Fibroblast of skin of back (primary cell): ENCODE measurements at regions not wholly inside any gene's neighbourhood (a gene's known extent, or its start where the extent isn't known, plus 50 kb on each side); places are given as distances from the start of the nearest gene placed in this dataset.
"Not testable (repeated sequence)": the region's sequence is repeated elsewhere in the genome, so short reads cannot be mapped to it uniquely, and the experiment has no call there.

Source experiments
- DNase-seq: peaks from one replicate; pipeline ENCODE4 v3.0.0-alpha.2; 2013

DNA sequence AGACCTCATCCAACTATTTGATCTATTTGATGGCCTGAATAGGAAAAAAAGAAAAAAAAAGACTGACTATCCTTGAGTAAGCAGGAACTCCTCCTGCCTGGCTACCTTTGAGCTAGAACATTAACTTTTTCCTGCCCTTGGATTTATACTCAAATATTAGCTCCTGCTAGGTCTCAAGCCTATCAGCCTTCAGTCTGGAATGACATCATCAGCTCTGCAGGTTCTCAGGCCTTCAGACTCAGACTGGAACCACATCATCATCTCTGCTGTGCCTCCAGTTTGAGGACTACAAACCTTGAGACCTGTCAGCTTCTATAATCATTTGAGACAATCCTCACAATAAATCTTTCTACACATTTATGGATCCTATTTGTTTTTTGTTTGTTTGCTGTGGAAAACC lies 754.0 kb upstream of the SLIT2 start:
- no peak for DNase-seq

DNA sequence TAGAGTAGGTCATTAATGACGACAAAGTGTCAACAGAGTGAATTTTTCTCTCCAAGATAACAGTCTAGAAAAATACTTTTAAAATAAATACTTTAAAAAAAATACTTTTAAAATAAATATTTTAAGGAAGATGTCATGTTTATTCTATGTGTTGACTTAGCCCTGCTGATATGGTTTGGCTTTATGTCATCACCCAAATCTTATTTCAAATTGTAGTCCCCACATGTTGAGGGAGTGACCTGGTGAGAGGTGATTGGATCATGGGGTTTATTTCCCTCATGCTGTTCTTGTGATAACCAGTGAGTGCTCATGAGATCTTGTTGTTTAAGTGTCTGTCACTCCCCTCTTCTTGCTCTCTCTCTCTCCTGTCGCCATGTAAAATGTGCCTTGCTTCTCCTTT lies 754.9 kb upstream of the SLIT2 start:
- DNase-seq: peak; percentile 58

DNA sequence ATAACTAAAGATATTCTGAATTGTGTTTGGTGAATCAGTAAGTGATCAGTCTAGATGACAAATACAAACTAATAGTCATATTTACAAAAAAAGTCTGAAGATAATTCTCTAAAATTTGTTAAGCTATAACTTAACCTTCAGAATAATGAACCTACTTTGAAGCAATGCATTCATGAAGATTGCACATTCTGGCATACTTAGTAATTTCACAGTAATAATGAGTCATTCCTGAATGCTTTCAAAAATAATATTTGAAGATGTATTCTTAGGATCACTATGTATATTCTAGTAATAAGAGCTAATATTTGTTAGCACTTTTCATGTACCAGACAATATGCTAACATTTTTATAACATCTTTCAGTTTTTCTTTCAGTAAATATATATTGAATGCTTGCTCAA lies 756.7 kb upstream of the SLIT2 start:
- peak; percentile 60 for DNase-seq

GRCh38 chr4:19492606-19493005 lies 759.1 kb upstream of the SLIT2 start:
- DNase-seq: peak; percentile 55

- DNase-seq: no peak
Measured at GRCh38 chr4:19486400-19486799, 765.3 kb upstream of the SLIT2 start.

DNA sequence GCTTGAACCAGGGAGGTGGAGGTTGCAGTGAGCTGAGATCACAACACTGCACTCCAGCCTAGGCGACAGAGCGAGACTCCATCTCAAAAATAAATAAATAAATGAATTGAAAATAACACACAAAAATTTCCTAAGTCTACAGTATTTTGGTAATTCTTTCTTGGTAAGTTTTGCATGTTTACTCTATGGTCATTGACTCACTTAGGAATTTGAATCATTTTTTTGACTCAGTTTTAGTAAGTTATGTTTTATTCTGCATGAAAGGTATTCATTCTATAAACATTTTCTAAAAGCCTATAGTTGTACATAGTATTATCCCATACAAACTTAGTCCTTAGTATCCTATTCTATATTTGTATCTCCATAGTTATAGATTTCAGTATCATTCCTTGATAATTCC lies 772.9 kb upstream of the SLIT2 start:
- peak; percentile 84 for DNase-seq

GRCh38 chr4:19473569-19473968 lies 778.1 kb upstream of the SLIT2 start:
- DNase-seq: no peak

DNA sequence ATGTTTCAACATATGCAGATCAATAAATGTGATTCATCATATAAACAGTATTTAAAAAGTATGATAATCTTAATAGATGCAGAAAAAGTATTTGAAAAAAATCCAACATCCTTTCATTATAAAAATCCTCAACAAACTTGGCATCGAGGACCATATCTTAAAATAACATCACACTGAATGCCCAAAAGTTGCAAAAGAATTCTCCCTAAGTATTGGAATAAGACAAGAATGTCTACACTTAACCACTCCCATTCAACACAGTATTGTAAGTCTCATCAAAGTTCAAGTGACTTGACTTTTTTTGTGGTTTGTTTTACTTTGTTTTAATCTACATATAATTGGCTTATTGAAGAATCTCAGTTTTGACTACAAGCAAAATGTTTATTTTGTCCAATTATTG lies 779.0 kb upstream of the SLIT2 start:
- DNase-seq: no peak

DNA sequence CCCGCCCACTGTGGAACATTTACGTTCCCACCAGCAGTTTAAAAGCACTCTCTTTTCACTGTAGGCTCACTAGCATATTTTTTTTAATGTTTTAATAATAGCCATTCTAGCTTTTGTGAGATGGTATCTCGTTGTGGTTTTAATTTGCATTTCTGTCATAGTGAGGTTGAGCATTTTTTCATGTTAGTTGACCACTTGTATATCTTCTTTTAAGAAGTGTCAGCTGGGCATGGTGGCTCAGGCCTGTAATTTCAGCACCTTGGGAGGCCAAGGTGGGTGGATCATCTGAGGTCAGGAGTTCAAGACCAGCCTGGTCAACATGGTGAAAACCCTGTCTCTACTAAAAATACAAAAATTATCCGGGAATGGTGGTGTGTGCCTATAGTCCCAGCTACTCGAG lies 781.7 kb upstream of the SLIT2 start:
- not testable (repeated sequence) for DNase-seq

GRCh38 chr4:19462117-19462516 lies 789.6 kb upstream of the SLIT2 start:
- no peak for DNase-seq

GRCh38 chr4:19455850-19456602 lies 795.7 kb upstream of the SLIT2 start:
- DNase-seq: no peak

DNA sequence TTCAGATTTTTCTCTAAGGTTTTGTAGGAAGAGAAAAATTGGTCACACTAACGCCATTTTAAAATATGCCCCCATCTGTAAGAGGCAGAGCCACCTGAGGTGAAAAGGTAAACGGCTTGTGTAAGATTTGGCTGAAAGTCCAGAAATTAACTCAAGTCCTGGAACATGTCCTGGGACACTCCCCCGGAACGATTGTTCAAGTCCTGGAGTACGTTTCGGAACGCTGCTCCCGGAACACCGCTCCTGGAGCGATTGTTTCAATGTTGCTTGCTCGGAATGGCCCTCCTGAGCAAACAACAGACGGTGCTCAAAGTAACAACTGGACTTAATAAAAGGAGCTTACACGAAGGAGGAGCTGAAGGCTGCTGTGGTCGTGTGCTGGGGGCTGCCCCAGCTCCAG lies 796.5 kb upstream of the SLIT2 start:
- no peak for DNase-seq

DNA sequence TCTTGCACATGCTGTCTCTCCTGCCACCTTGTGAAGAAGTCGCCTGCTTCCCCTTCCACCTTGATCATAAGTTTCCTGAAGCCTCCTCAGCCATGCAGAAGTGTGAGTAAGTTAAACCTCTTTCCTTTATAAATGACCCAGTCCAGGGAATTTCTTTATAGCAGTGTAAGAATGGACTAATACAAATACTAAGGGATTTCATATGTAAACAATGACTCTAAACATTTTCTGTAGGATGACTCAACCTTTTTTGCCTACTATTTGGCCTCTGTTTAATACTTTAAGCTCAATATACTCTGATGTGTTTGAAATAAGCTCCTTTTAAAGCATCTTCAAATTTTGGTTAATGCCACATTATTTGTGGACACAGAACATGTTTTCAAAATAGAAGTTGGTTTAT lies 813.5 kb upstream of the SLIT2 start:
- DNase-seq: peak; percentile 67

DNA sequence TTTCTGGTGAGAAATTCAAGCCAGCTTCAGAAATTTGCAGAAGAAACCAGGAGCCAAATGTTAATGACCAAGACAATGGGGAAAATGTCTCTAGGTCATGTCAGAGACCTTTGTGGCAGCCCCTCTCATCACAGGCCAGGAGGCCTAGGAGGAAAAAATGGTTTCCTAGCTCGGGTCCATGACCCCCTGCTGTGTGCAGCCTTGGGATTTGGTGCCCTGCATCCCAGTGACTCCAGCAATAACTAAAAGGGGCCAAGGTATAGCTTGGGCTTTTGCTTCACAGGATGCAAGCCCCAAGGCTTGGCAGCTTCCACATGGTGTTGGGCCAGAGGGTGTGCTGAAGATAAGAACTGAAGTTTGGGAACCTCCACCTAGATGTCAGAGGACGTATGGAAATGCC lies 814.7 kb upstream of the SLIT2 start:
- DNase-seq: no peak

GRCh38 chr4:19429684-19430083 lies 822.0 kb upstream of the SLIT2 start:
- DNase-seq: no peak

- DNase-seq: peak; percentile 34
Measured at GRCh38 chr4:19425146-19425545, 826.6 kb upstream of the SLIT2 start.

DNA sequence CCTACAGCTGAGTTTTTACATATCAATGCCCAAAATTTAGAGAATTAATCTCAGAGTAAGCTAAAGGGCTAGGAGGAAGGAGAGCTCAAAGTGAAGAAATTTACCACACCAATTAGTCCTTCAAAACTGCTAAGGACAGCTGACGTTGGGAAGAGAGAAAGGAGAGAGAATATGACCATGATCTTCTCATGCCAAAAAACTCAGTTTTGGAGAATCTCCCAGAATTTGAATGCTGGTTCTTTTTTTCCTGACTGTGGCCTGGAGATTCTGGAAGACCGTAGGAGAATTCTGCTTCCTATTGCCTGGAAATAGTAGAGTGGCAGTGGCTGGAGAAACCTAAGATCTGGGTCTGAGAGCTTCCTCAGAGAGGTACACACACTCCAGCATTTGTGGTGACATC lies 834.4 kb upstream of the SLIT2 start:
- no peak for DNase-seq

DNA sequence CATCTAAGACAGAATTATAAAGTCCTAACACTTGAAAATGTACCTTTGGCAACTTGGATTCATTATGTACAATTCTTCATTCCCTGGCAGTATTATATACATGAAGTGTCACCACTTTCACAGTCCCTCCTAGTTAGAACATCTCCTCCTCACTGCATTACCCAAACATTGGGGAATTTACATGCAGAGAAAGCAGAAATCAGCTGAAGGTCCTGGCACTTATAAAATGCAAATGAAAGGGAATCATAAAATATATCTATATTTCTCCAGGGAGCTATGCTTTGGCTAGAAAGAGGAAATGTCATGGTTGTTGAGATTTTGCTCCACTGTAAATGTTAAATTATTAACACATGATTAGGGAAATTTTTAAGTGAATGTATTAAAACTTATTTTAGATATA lies 835.6 kb upstream of the SLIT2 start:
- no peak for DNase-seq

DNA sequence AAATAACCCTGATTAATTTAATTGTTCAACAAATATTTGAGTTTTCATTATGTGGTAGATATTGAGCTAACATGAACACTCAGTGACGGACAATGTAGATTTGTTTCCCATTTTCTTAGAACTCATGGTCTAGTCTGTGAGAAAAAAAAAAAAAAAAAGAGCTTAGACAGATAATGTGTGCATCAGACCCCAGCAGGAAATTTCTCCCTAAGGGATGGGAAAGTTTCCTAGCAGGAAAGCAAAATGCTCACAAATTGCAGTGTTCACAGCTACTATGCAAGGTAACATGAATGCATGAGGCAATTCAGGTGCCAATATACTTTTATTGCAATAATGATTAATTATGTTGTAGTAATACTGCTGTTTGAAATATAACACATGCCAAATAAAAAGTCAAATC lies 843.2 kb upstream of the SLIT2 start:
- DNase-seq: no peak

DNA sequence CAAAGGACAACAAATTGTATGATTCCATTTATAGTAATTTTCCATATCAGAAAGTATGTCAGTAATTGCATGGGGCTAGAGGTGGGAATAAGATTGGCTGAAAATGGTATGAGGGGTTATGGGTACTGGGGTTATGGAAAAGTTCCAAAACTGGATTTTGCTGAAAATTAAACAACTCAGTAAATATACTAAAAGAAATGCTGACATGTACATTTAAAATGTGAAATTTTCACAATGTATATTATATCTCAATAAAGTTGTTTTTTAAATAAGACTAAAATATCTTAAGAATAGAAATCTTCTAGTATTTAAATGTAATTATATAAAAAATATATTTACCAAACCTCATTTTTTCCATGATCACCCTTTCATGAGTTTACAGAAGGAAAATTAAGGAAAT lies 844.9 kb upstream of the SLIT2 start:
- no peak for DNase-seq

DNA sequence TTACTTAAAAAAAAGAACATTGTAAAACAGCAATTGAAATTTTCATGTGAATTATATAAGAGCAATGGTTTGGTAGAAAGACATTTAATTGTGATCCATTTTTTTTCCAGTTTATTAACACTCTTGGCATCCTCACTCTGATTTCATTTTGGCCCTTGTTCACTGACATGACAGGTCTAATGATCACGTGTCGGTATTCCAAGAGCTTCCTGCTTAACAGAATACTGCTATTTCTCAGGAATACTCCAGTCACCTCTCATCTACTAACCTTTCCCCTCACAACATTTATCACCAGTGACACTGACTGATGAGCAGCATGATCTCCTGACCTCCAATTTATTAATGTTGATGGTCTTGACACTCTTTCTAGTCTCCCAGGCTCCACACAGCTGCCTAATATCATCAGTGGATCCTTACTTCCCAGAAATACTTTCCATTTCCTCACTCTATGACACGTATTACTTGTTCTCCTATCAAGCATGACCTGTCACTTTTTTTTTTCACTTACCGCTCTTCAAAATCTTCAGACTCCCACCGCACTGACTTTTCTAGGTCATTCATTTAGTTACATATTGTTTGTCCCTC lies 847.8 kb upstream of the SLIT2 start:
- DNase-seq: no peak

DNA sequence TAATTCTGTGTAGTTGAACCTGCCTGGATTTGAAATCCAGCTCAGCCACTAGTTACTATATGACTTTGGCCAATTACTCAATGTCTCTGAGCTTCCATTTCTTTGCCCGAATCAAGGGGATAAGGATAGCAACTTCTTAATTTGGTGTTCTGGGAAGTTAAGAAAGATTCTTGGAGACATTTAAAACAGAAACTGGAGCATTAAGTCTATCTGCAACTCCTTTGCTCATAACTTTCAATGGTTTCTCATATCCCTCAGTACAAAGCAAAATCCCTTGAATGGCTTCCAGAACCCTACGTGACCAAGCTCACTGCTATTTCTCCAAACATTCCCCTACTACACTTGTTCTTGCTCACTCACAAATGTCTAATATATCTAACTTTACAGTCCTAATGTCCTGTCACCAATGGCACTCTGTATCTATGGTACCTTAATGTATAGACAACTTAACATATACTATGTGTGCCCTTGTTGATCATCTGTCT lies 849.1 kb upstream of the SLIT2 start:
- no peak for DNase-seq

DNA sequence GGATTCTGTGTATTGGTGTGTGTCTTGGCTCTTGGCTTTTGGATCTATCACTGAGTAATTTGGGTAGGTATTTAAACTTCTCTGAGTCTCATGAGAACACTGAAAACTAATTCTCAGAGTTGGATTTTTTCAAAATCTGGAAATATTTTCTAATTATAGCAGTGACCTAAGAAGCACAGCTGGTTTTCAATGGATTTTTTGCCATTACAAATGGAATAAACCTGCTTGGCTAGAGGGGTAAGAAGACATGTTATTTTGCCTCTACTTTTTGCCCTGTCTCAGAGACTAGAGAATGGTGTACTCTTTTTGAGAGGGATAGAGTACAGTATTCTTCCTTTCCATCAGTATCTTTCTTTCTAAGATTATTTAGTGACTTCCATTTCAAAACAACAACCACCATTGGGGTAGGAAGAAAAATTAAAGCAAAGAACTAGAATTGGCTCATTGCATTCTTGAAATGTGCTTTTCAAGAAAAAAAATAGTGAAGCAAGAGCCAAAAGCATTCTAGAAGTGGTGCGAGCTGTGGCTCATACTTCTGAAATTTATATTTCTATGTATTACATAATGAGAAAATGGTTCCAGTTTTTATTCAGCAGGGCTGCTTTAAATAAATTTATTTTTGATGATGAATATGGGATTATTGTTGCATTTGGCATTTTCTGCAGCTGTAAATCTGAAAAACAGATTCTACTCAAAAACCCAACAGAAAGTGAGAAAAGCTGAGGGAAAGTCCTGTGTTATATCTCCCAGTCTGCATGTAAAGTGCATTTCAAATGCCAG lies 850.2 kb upstream of the SLIT2 start:
- no peak for DNase-seq

GRCh38 chr4:19400820-19401219 lies 850.9 kb upstream of the SLIT2 start:
- DNase-seq: peak; percentile 27
